GM12878 (cell line): ENCODE measurements at regions not wholly inside any gene's neighbourhood (a gene's known extent, or its start where the extent isn't known, plus 50 kb on each side); places are given as distances from the start of the nearest gene placed in this dataset.

Source experiments
- ATAC-seq: fragments of 200-7000 bp; cut with Tn5 transposase; 3 replicates; pipeline ENCODE4 v1.9.1; 2020; ENCODE audit warnings: mild to moderate bottlenecking, moderate library complexity
- BruUV-seq: library from RNA; stranded (reverse); fragments of 400-500 nt; replicated peaks from 2 replicates; lab custom pipeline; 2021; lab: Mats Ljungman, UMichigan
- CTCF ChIA-PET: fragments of 300-600 bp; sonication (Branson Sonifier 250); formaldehyde crosslinking; extraction: SDS; loops from one replicate; lab custom pipeline; 2021; ENCODE audit warnings: inconsistent platforms; lab: Yijun Ruan, JAX
- POLR2A ChIA-PET: fragments of 350-600 bp; formaldehyde crosslinking; extraction: SDS; loops from one replicate; lab custom pipeline; 2021; ENCODE audit warnings: inconsistent platforms; lab: Charles Lee
- RAD21 ChIA-PET: fragments of 300-600 bp; sonication (Branson Sonifier 250); formaldehyde crosslinking; loops from one replicate; lab custom pipeline; 2023; ENCODE audit warnings: antibody characterized with exemption; ENCODE audit not compliant: unreplicated experiment; lab: Charles Lee
- SMC1A ChIA-PET: fragments of 300-600 bp; sonication (Branson Sonifier 250); formaldehyde crosslinking; loops from one replicate; lab custom pipeline; 2023; ENCODE audit not compliant: unreplicated experiment, uncharacterized antibody; lab: Charles Lee
- DNase-seq: peaks from one replicate; pipeline ENCODE4 v3.0.0-alpha.2; 2011; ENCODE audit warnings: low read depth, low spot score
- FAIRE-seq: peaks from 3 replicates; lab custom pipeline; 2011; peaks lifted over from hg19 to GRCh38; lab: Jason Lieb, UNC
- H2AFZ ChIP-seq: 2 replicates; pipeline ENCODE4 v1.6.0; 2011; ENCODE audit warnings: low read depth, low read length, control low read depth; ENCODE audit not compliant: control insufficient read depth
- H3K27ac ChIP-seq: 2 replicates; pipeline ENCODE4 v1.5.1; 2011; ENCODE audit warnings: control low read depth; ENCODE audit not compliant: control insufficient read depth, insufficient read depth
- H3K27me3 ChIP-seq, 2 experiments: replicated peaks in 1 of 2; 2 replicates each; pipeline versions ENCODE4 v1.6.0 to v1.6.1; 2011; ENCODE audit warnings: low read length in 1 of 2; ENCODE audit not compliant: control insufficient read depth in 2 of 2, insufficient read depth in 2 of 2
- H3K36me3 ChIP-seq, 2 experiments: 2 replicates each; pipeline ENCODE4 v1.5.1; 2011; ENCODE audit warnings: low read length in 1 of 2; ENCODE audit not compliant: control insufficient read depth in 2 of 2, insufficient read depth in 2 of 2
- H3K4me1 ChIP-seq: 2 replicates; pipeline ENCODE4 v1.6.1; 2011; ENCODE audit warnings: mild to moderate bottlenecking, low read length, moderate library complexity, mixed read lengths; ENCODE audit not compliant: control insufficient read depth, insufficient read depth
- H3K4me2 ChIP-seq: 2 replicates; pipeline ENCODE4 v1.6.0; 2011; ENCODE audit warnings: control low read depth; ENCODE audit not compliant: control insufficient read depth, insufficient read depth
- H3K4me3 ChIP-seq: fragments of 200-600 bp; sonication (generic); 2 replicates; pipeline ENCODE4 v1.5.1; 2016
- H3K79me2 ChIP-seq: 2 replicates; pipeline ENCODE4 v1.6.0; 2011; ENCODE audit warnings: low read length; ENCODE audit not compliant: control insufficient read depth, insufficient read depth
- H3K9ac ChIP-seq: 2 replicates; pipeline ENCODE4 v1.8.0; 2011; ENCODE audit warnings: low read length, control low read depth, mixed read lengths; ENCODE audit not compliant: control insufficient read depth, insufficient read depth
- H3K9me3 ChIP-seq: replicated peaks from 3 replicates; pipeline ENCODE4 v1.5.1; 2011; ENCODE audit warnings: mild to moderate bottlenecking, low read length; ENCODE audit not compliant: control insufficient read depth, insufficient read depth
- H4K20me1 ChIP-seq: 2 replicates; pipeline ENCODE4 v1.6.0; 2011; ENCODE audit not compliant: control insufficient read depth, insufficient read depth
- ASH2L ChIP-seq: fragments of 300-600, 200-600 bp; sonication (generic); IDR thresholded peaks from 2 replicates; pipeline ENCODE4 v1.6.1; 2017; ENCODE audit warnings: low read depth, mild to moderate bottlenecking, borderline replicate concordance
- ATF2 ChIP-seq: IDR thresholded peaks from 2 replicates; pipeline ENCODE4 v1.6.1; 2012; ENCODE audit warnings: low read length, inconsistent platforms
- EED ChIP-seq: sonication (generic); IDR thresholded peaks from 2 replicates; pipeline ENCODE4 v1.6.1; 2016; ENCODE audit warnings: antibody characterized with exemption, low read depth
- FOXM1 ChIP-seq: IDR thresholded peaks from 2 replicates; pipeline ENCODE4 v1.6.1; 2012; ENCODE audit warnings: low read depth, mild to moderate bottlenecking, inconsistent platforms, low read length, moderate library complexity
- HSF1 ChIP-seq: fragments of 150-350 bp; IDR thresholded peaks from 2 replicates; pipeline ENCODE4 v1.6.1; 2014; ENCODE audit warnings: mild to moderate bottlenecking, low read depth, low read length
- MLLT1 ChIP-seq: fragments of 450-650 bp; IDR thresholded peaks from 2 replicates; pipeline ENCODE4 v1.6.1; 2016; ENCODE audit warnings: mild to moderate bottlenecking
- NR2C1 ChIP-seq: fragments of 450-650 bp; IDR thresholded peaks from 2 replicates; pipeline ENCODE4 v1.6.1; 2017; ENCODE audit warnings: antibody characterized with exemption, mild to moderate bottlenecking, moderate library complexity
- PAX5 ChIP-seq: IDR thresholded peaks from 2 replicates; pipeline ENCODE4 v1.6.1; 2011; ENCODE audit warnings: low read depth, low read length, borderline replicate concordance
- POU2F2 ChIP-seq: IDR thresholded peaks from 3 replicates; pipeline ENCODE4 v1.6.1; 2011; ENCODE audit warnings: low read depth, mild to moderate bottlenecking, low read length, borderline replicate concordance
- RAD51 ChIP-seq: fragments of 450-650 bp; IDR thresholded peaks from 2 replicates; pipeline ENCODE4 v1.6.1; 2016; ENCODE audit warnings: moderate library complexity, mild to moderate bottlenecking, inconsistent platforms
- SREBF2 ChIP-seq: IDR thresholded peaks from 2 replicates; pipeline ENCODE4 v1.6.1; 2012; ENCODE audit warnings: mild to moderate bottlenecking, low read length
- STAT1 ChIP-seq: fragments of 450-650 bp; conservative IDR thresholded peaks from 2 replicates; pipeline ENCODE4 v1.6.1; 2014; ENCODE audit warnings: antibody characterized with exemption, mild to moderate bottlenecking
- USF1 ChIP-seq: IDR thresholded peaks from 2 replicates; pipeline ENCODE4 v1.6.1; 2011; ENCODE audit warnings: borderline replicate concordance, low read depth, mild to moderate bottlenecking, moderate library complexity, mixed read lengths, low read length; ENCODE audit not compliant: insufficient read depth; ENCODE audit errors: extremely low read length
- YBX1 ChIP-seq: fragments of 450-650 bp; IDR thresholded peaks from 2 replicates; pipeline ENCODE4 v1.6.1; 2016; ENCODE audit warnings: antibody characterized with exemption
- ZNF207 ChIP-seq: fragments of 450-650 bp; IDR thresholded peaks from 2 replicates; pipeline ENCODE4 v1.6.1; 2014; ENCODE audit warnings: antibody characterized with exemption, mild to moderate bottlenecking, borderline replicate concordance
- ZNF592 ChIP-seq: fragments of 450-650 bp; IDR thresholded peaks from 2 replicates; pipeline ENCODE4 v1.6.1; 2017; ENCODE audit warnings: mild to moderate bottlenecking, moderate library complexity
- ZSCAN29 ChIP-seq: fragments of 450-650 bp; IDR thresholded peaks from 2 replicates; pipeline ENCODE4 v1.6.1; 2017; ENCODE audit warnings: mild to moderate bottlenecking, moderate library complexity
- WGBS: methylation state at CpG from one replicate; pipeline ENCODE4 v1.1.6; 2016; ENCODE audit warnings: low lambda C conversion rate; ENCODE audit not compliant: insufficient replicate concordance, insufficient coverage; ENCODE audit errors: missing lambda C conversion rate; 5-methylcytosine and 5-hydroxymethylcytosine counted together
- in situ Hi-C: fragments of 300-500 bp; cut with MboI; formaldehyde crosslinking; loops from 9 replicates; pipeline ENCODE4 v1.14.3; 2018; ENCODE audit warnings: mixed read lengths
- intact Hi-C: fragments of 100-400 bp; cut with micrococcal nuclease; formaldehyde crosslinking; loops from one replicate; pipeline ENCODE4 v1.14.2; 2022; ENCODE audit not compliant: unreplicated experiment

GRCh38 chr14:26766726-26767125 lies 168.9 kb upstream of the NOVA1 start:
- no peak for FAIRE-seq

More at GRCh38 chr14:26766726-26767125, 168.9 kb upstream of the NOVA1 start:
- 17% methylated on average over 1 of the region's 1 CpG for WGBS
- no peak overlapping the region for H3K27ac ChIP-seq
- H3K9ac ChIP-seq, result no peak overlapping the region
- H3K9me3 ChIP-seq, result no peaks in the 10 kb centered on the region
- H2AFZ ChIP-seq, result no peak overlapping the region
- DNase-seq, result no peak
- RAD21 ChIA-PET, result no interaction called here
- POLR2A ChIA-PET, result no interaction called here
- CTCF ChIA-PET, result no interaction called here
- no peak for TF ChIP-seq STAT1
- no peak for TF ChIP-seq EED
- TF ChIP-seq PAX5, result no peak
- TF ChIP-seq MLLT1, result no peak
- TF ChIP-seq USF1, result no peak
- TF ChIP-seq ATF2, result no peak
- no peak for TF ChIP-seq ZSCAN29
- TF ChIP-seq SREBF2, result no peak
- TF ChIP-seq ZNF592, result no peak
- no peak for TF ChIP-seq YBX1
- TF ChIP-seq FOXM1, result no peak
- no peak for TF ChIP-seq ZNF207
- no peak for TF ChIP-seq RAD51
- TF ChIP-seq POU2F2, result no peak
- TF ChIP-seq HSF1, result no peak
- no peak for TF ChIP-seq ASH2L
- no peak for TF ChIP-seq NR2C1
- no peaks in the 10 kb centered on the region for H3K4me1 ChIP-seq
- H3K79me2 ChIP-seq, result no peaks in the 10 kb centered on the region
- BruUV-seq, result no TSS peak
- SMC1A ChIA-PET, result no interaction called here
- H3K4me2 ChIP-seq, result no peak overlapping the region
- ATAC-seq, result no peak
- in situ Hi-C loops (no loop called here), intact Hi-C loops (no loop called here)
- H3K4me3 ChIP-seq, result no peak overlapping the region
- no peaks in the 10 kb centered on the region for H3K36me3 ChIP-seq
- H4K20me1 ChIP-seq, result no peaks in the 10 kb centered on the region
- H3K27me3 ChIP-seq, result no peaks in the 10 kb centered on the region
